OCI-LY1 (cell line): ENCODE measurements at regions not wholly inside any gene's neighbourhood (a gene's known extent, or its start where the extent isn't known, plus 50 kb on each side); places are given as distances from the start of the nearest gene placed in this dataset.

Experiments
- H2AFZ ChIP-seq: fragments of 200-600 bp; sonication (generic), shearing (Covaris generic); 2 replicates; pipeline ENCODE4 v1.6.0; 2014; ENCODE audit warnings: antibody characterized with exemption, mild to moderate bottlenecking, low read length
- H3F3A ChIP-seq: fragments of 200-600 bp; sonication (generic), shearing (Covaris generic); 2 replicates; pipeline ENCODE4 v1.6.0; 2014; ENCODE audit warnings: mild to moderate bottlenecking, antibody characterized with exemption, low read length, moderate library complexity; ENCODE audit not compliant: insufficient read depth
- H3K27ac ChIP-seq: fragments of 200-600 bp; sonication (generic); 2 replicates; pipeline ENCODE4 v1.5.1; 2014; ENCODE audit warnings: low read length, mixed run types, mild to moderate bottlenecking, low read depth; ENCODE audit not compliant: poor library complexity, severe bottlenecking
- H3K27me3 ChIP-seq: fragments of 200-600 bp; sonication (generic); 2 replicates; pipeline ENCODE4 v1.6.0; 2014; ENCODE audit warnings: antibody characterized with exemption, mild to moderate bottlenecking, low read length, moderate library complexity; ENCODE audit not compliant: insufficient read depth
- H3K36me3 ChIP-seq: fragments of 200-600 bp; sonication (generic); 2 replicates; pipeline ENCODE4 v1.6.1; 2014; ENCODE audit warnings: mild to moderate bottlenecking, antibody characterized with exemption, low read length, moderate library complexity, mixed read lengths; ENCODE audit not compliant: insufficient read depth
- H3K4me1 ChIP-seq: fragments of 200-600 bp; sonication (generic); 2 replicates; pipeline ENCODE4 v1.5.1; 2014; ENCODE audit warnings: mild to moderate bottlenecking, low read length, moderate library complexity; ENCODE audit not compliant: insufficient read depth, severe bottlenecking
- H3K4me2 ChIP-seq: fragments of 200-600 bp; sonication (generic), shearing (Covaris generic); 2 replicates; pipeline ENCODE4 v1.6.1; 2014; ENCODE audit warnings: low read length
- H3K4me3 ChIP-seq: fragments of 200-600 bp; sonication (generic); 2 replicates; pipeline ENCODE4 v1.5.1; 2014; ENCODE audit warnings: low read length, low read depth, mild to moderate bottlenecking, mixed read lengths; ENCODE audit not compliant: poor library complexity, severe bottlenecking
- H3K79me2 ChIP-seq: fragments of 200-600 bp; shearing (Covaris generic); 2 replicates; pipeline ENCODE4 v1.6.1; 2016; ENCODE audit warnings: mixed run types, low read length, mixed read lengths; ENCODE audit not compliant: insufficient read depth
- H3K9ac ChIP-seq: fragments of 200-600 bp; sonication (generic), shearing (Covaris generic); 2 replicates; pipeline ENCODE4 v1.6.1; 2014; ENCODE audit warnings: mild to moderate bottlenecking, low read length, mixed read lengths
- H3K9me2 ChIP-seq: fragments of 200-600 bp; sonication (generic), shearing (Covaris generic); 2 replicates; pipeline ENCODE4 v1.6.1; 2014; ENCODE audit warnings: low read depth, mild to moderate bottlenecking, low read length, mixed read lengths
- H3K9me3 ChIP-seq: fragments of 200-600 bp; shearing (Covaris generic); 2 replicates; pipeline ENCODE4 v1.6.1; 2014; ENCODE audit warnings: low read length, mixed read lengths
- H4K20me1 ChIP-seq: fragments of 200-600 bp; sonication (generic), shearing (Covaris generic); 2 replicates; pipeline ENCODE4 v1.6.0; 2016; ENCODE audit warnings: mild to moderate bottlenecking, low read length; ENCODE audit not compliant: insufficient read depth
- CTCF ChIP-seq: fragments of 200-600 bp; sonication (generic), shearing (Covaris generic); IDR thresholded peaks from 2 replicates; pipeline ENCODE4 v1.5.1; 2017; ENCODE audit warnings: mild to moderate bottlenecking, antibody characterized with exemption, low read length, moderate library complexity, mixed read lengths
- EZH2 ChIP-seq: fragments of 200-600 bp; sonication (generic), shearing (Covaris generic); IDR thresholded peaks from 2 replicates; pipeline ENCODE4 v1.8.0; 2017; ENCODE audit warnings: borderline replicate concordance, mixed run types, mild to moderate bottlenecking, antibody characterized with exemption, low read length, moderate library complexity, mixed read lengths

- H3K9ac ChIP-seq: no peak overlapping the region
These were observed 136.5 kb upstream of the ETAA1 start for GRCh38 chr2:67260343-67261277.

DNA sequence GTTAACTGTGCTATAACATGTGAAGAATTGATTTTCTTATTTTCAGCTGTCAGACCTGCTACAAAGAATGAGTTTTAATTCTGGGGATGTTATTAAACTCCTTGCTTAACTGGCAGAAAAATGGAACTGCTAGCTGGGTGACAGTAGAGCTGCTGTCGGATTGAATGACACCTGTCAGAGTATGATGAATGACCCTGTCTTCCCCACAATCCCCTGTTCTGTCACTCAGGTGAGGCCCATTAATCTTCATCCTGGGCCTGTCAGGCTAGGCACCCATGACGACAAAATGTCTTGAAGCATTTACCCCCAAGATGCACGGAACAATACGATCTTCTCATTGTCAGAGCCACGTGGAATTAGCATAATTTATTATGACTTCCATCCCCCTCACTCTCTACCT lies 129.9 kb upstream of the ETAA1 start:
- no peaks in the 10 kb centered on the region for H4K20me1 ChIP-seq
- H3K36me3 ChIP-seq: no peaks in the 10 kb centered on the region
- no peak overlapping the region for H3K4me3 ChIP-seq
- H3F3A ChIP-seq: no peaks in the 10 kb centered on the region
- H2AFZ ChIP-seq: no peak overlapping the region
- H3K9me2 ChIP-seq: no peaks in the 10 kb centered on the region
- TF ChIP-seq CTCF (no peak), EZH2 (no peak)
- no peak overlapping the region for H3K27ac ChIP-seq
- no peaks in the 10 kb centered on the region for H3K27me3 ChIP-seq
- no peaks in the 10 kb centered on the region for H3K9me3 ChIP-seq
- H3K9ac ChIP-seq: no peak overlapping the region
- no peak overlapping the region for H3K4me2 ChIP-seq
- no peaks in the 10 kb centered on the region for H3K4me1 ChIP-seq
- H3K79me2 ChIP-seq: no peaks in the 10 kb centered on the region

More at GRCh38 chr2:67260343-67261277, 136.5 kb upstream of the ETAA1 start:
- Histone ChIP-seq H3K9me3 (no peaks in the 10 kb centered on the region), H4K20me1 (no peaks in the 10 kb centered on the region), H3K9me2 (no peaks in the 10 kb centered on the region), H3K4me2 (no peak overlapping the region), H3F3A (no peaks in the 10 kb centered on the region), H3K36me3 (no peaks in the 10 kb centered on the region), H3K27ac (no peak overlapping the region), H3K4me3 (no peak overlapping the region), H3K79me2 (no peaks in the 10 kb centered on the region), H3K4me1 (no peaks in the 10 kb centered on the region), H2AFZ (no peak overlapping the region), H3K27me3 (no peaks in the 10 kb centered on the region)
- no peak for TF ChIP-seq CTCF
- TF ChIP-seq EZH2: no peak

GRCh38 chr2:67268797-67269196 lies 128.3 kb upstream of the ETAA1 start:
- Histone ChIP-seq H3K9me2 (no peaks in the 10 kb centered on the region), H3K9ac (no peak overlapping the region), H3K27me3 (no peaks in the 10 kb centered on the region), H3K9me3 (no peaks in the 10 kb centered on the region), H3K4me3 (no peak overlapping the region), H3K79me2 (no peaks in the 10 kb centered on the region), H3K4me1 (no peaks in the 10 kb centered on the region), H3F3A (no peaks in the 10 kb centered on the region), H2AFZ (no peak overlapping the region), H3K4me2 (no peak overlapping the region), H4K20me1 (no peaks in the 10 kb centered on the region), H3K36me3 (no peaks in the 10 kb centered on the region), H3K27ac (no peak overlapping the region)
- TF ChIP-seq EZH2 (no peak), CTCF (no peak)
